PC-9 (cell line): ENCODE measurements at regions not wholly inside any gene's neighbourhood (a gene's known extent, or its start where the extent isn't known, plus 50 kb on each side); places are given as distances from the start of the nearest gene placed in this dataset.
"Not testable (repeated sequence)": the region's sequence is repeated elsewhere in the genome, so short reads cannot be mapped to it uniquely, and the experiment has no call there.

ENCODE experiments used
- BruUV-seq: library from RNA; stranded (reverse); fragments of 400-500 nt; replicated peaks from 2 replicates; lab custom pipeline; 2021; lab: Mats Ljungman, UMichigan
- CTCF ChIA-PET: fragments of 300-600 bp; sonication (Branson Sonifier 250); formaldehyde crosslinking; loops from one replicate; lab custom pipeline; 2022; ENCODE audit warnings: antibody characterized with exemption; lab: Charles Lee
- POLR2A ChIA-PET: fragments of 300-600 bp; sonication (Branson Sonifier 250); formaldehyde crosslinking; loops from one replicate; lab custom pipeline; 2022; ENCODE audit warnings: antibody characterized with exemption; ENCODE audit not compliant: unreplicated experiment; lab: Charles Lee
- DNase-seq, 2 experiments: peaks; one replicate each; pipeline versions ENCODE4 v3.0.0 to v3.0.0-alpha.2; 2015 to 2022; ENCODE audit warnings: mixed read lengths in 1 of 2
- H2AFZ ChIP-seq: fragments of 200-600 bp; sonication (generic); 2 replicates; pipeline ENCODE4 v1.8.1; 2017; ENCODE audit warnings: antibody characterized with exemption
- H3F3A ChIP-seq: fragments of 200-600 bp; sonication (generic); 2 replicates; pipeline ENCODE4 v1.8.1; 2017; ENCODE audit warnings: antibody characterized with exemption, mild to moderate bottlenecking, low read depth; ENCODE audit not compliant: insufficient read depth
- H3K27ac ChIP-seq: fragments of 200-600 bp; sonication (generic); 2 replicates; pipeline ENCODE4 v1.6.1; 2016; ENCODE audit warnings: mixed run types
- H3K27me3 ChIP-seq: fragments of 200-600 bp; sonication (generic); 2 replicates; pipeline ENCODE4 v1.6.1; 2016; ENCODE audit warnings: low read depth, mixed run types; ENCODE audit not compliant: insufficient read depth
- H3K36me3 ChIP-seq: fragments of 200-600 bp; sonication (generic); 2 replicates; pipeline ENCODE4 v1.6.1; 2016; ENCODE audit warnings: low read depth, mixed run types
- H3K4me1 ChIP-seq: fragments of 200-600 bp; sonication (generic); replicated peaks from 2 replicates; pipeline ENCODE4 v1.6.1; 2016; ENCODE audit warnings: mixed run types; ENCODE audit not compliant: insufficient read depth
- H3K4me2 ChIP-seq: fragments of 200-600 bp; sonication (generic); 2 replicates; pipeline ENCODE4 v1.6.1; 2017; ENCODE audit warnings: mixed run types
- H3K4me3 ChIP-seq: fragments of 200-600 bp; sonication (generic); 2 replicates; pipeline ENCODE4 v1.6.1; 2016; ENCODE audit warnings: mixed run types
- H3K79me2 ChIP-seq: fragments of 200-600 bp; sonication (generic); 2 replicates; pipeline ENCODE4 v1.6.1; 2017; ENCODE audit warnings: low read depth, mixed run types
- H3K9me2 ChIP-seq: fragments of 200-600 bp; sonication (generic); 2 replicates; pipeline ENCODE4 v1.8.1; 2017; ENCODE audit warnings: mild to moderate bottlenecking; ENCODE audit not compliant: insufficient read depth
- H3K9me3 ChIP-seq: fragments of 200-600 bp; sonication (generic); 2 replicates; pipeline ENCODE4 v1.8.1; 2016; ENCODE audit warnings: low read depth; ENCODE audit not compliant: insufficient read depth
- H4K20me1 ChIP-seq: fragments of 200-600 bp; sonication (generic); 2 replicates; pipeline ENCODE4 v1.8.1; 2017; ENCODE audit not compliant: insufficient read depth
- EZH2 ChIP-seq: fragments of 200-600 bp; sonication (generic); IDR thresholded peaks from 2 replicates; pipeline ENCODE4 v1.8.0; 2017; ENCODE audit warnings: antibody characterized with exemption, low read depth
- intact Hi-C: fragments of 100-400 bp; cut with micrococcal nuclease; formaldehyde crosslinking; loops from one replicate; pipeline ENCODE4 v1.10.0; 2022; ENCODE audit not compliant: unreplicated experiment
- TF ChIP-seq, protein P1 (sequence below): fragments of 200-600 bp; sonication (generic); conservative IDR thresholded peaks from 2 replicates; pipeline ENCODE4 v1.6.1; 2017; ENCODE audit warnings: mixed run types, antibody characterized with exemption, mild to moderate bottlenecking, moderate library complexity

- CTCF ChIA-PET, H3K4me3 ChIP-seq, POLR2A ChIA-PET, BruUV-seq, DNase-seq, H2AFZ ChIP-seq, H3K9me2 ChIP-seq, H4K20me1 ChIP-seq, H3K4me1 ChIP-seq, H3K36me3 ChIP-seq, H3K27me3 ChIP-seq, H3K4me2 ChIP-seq, H3F3A ChIP-seq, intact Hi-C loops, H3K27ac ChIP-seq, H3K79me2 ChIP-seq: not testable (repeated sequence)
- peaks cover 40% of the 10 kb centered on the region for H3K9me3 ChIP-seq
Observed at GRCh38 chr6:121798126-121798525, 362.7 kb downstream of the GJA1 start.

GRCh38 chr6:121799574-121799973 is 364.1 kb downstream of the GJA1 start:
- Histone ChIP-seq H3K4me3 (no peak overlapping the region), H3K9me2 (no peaks in the 10 kb centered on the region), H3K4me2 (no peak overlapping the region), H3K79me2 (no peaks in the 10 kb centered on the region), H3K36me3 (no peaks in the 10 kb centered on the region), H3K4me1 (no peaks in the 10 kb centered on the region; the same call in 1 of the 2 replicates), H3K27ac (no peak overlapping the region), H3K27me3 (no peaks in the 10 kb centered on the region), H4K20me1 (no peaks in the 10 kb centered on the region), H2AFZ (no peak overlapping the region), H3F3A (no peaks in the 10 kb centered on the region), H3K9me3 (peaks cover 40% of the 10 kb centered on the region)
- ChIA-PET CTCF (no interaction called here), POLR2A (no interaction called here)
- DNase-seq: no peak
- TF ChIP-seq EZH2: no peak
- TF ChIP-seq, protein P1, sequence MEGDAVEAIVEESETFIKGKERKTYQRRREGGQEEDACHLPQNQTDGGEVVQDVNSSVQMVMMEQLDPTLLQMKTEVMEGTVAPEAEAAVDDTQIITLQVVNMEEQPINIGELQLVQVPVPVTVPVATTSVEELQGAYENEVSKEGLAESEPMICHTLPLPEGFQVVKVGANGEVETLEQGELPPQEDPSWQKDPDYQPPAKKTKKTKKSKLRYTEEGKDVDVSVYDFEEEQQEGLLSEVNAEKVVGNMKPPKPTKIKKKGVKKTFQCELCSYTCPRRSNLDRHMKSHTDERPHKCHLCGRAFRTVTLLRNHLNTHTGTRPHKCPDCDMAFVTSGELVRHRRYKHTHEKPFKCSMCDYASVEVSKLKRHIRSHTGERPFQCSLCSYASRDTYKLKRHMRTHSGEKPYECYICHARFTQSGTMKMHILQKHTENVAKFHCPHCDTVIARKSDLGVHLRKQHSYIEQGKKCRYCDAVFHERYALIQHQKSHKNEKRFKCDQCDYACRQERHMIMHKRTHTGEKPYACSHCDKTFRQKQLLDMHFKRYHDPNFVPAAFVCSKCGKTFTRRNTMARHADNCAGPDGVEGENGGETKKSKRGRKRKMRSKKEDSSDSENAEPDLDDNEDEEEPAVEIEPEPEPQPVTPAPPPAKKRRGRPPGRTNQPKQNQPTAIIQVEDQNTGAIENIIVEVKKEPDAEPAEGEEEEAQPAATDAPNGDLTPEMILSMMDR: no peak
- BruUV-seq: no TSS peak
- intact Hi-C loops: no loop called here

DNA sequence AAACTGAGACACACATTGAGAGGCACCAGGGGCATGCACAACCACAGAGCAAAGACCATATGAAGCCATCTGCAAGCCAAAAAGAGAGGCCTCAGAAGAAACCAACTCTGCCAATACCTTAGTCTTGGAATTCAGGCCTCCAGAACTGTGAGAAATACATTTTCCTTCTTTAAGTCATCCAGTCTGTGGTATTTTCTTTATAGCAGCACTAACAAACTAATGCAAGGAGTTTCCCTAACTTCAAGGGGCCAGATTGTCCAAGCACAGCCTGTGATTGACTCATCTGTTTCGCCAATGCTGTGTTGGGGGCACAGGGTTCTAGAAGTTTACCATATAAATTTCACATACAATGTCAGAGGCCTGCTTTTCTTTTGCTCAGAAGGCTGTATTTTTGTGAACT is 364.6 kb downstream of the GJA1 start:
- no peak overlapping the region for H2AFZ ChIP-seq
- no peak overlapping the region for H3K4me3 ChIP-seq
- no peak overlapping the region for H3K27ac ChIP-seq
- no peaks in the 10 kb centered on the region for H3K27me3 ChIP-seq
- no peaks in the 10 kb centered on the region for H3K79me2 ChIP-seq
- no peaks in the 10 kb centered on the region for H3K36me3 ChIP-seq
- no peak overlapping the region for H3K4me2 ChIP-seq
- TF ChIP-seq, protein P1: no peak
- ChIA-PET CTCF (no interaction called here), POLR2A (no interaction called here)
- no peaks in the 10 kb centered on the region for H3F3A ChIP-seq
- DNase-seq: no peak
- H3K4me1 ChIP-seq: no peaks in the 10 kb centered on the region
- H4K20me1 ChIP-seq: no peaks in the 10 kb centered on the region
- H3K9me3 ChIP-seq: peaks cover 40% of the 10 kb centered on the region
- intact Hi-C loops: no loop called here
- no TSS peak for BruUV-seq
- H3K9me2 ChIP-seq: no peaks in the 10 kb centered on the region

DNA sequence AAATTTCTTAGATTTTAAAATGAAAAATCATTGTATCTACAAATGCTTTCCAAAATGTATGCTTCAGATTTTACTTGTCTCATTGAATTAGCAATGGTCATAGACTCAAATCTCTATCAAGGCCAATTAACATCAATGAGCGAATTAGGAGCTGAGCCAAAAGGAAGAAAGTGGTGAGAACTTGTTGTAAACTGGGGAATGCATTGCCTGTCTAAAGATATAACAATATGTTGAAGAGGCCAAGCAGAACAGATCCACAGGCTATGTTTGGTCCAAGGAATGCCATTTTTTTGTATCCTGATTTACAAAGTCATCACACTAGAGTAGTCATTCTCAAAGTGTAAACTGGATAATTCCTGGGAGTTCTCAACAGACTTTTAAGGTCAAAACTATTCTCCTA is 370.7 kb downstream of the GJA1 start:
- H3K79me2 ChIP-seq: no peaks in the 10 kb centered on the region
- H3K36me3 ChIP-seq: no peaks in the 10 kb centered on the region
- H3K4me2 ChIP-seq: no peak overlapping the region
- no peaks in the 10 kb centered on the region for H3K27me3 ChIP-seq
- no peaks in the 10 kb centered on the region for H3F3A ChIP-seq
- no peak overlapping the region for H3K27ac ChIP-seq
- H3K4me3 ChIP-seq: no peak overlapping the region
- peaks cover 8% of the 10 kb centered on the region for H3K9me2 ChIP-seq
- no TSS peak for BruUV-seq
- H2AFZ ChIP-seq: no peak overlapping the region
- H3K4me1 ChIP-seq: peaks cover 12% of the 10 kb centered on the region
- intact Hi-C loops: no loop called here
- no peaks in the 10 kb centered on the region for H4K20me1 ChIP-seq
- TF ChIP-seq, protein P1: no peak
- no peak for TF ChIP-seq EZH2
- DNase-seq: no peak
- POLR2A ChIA-PET: no interaction called here
- CTCF ChIA-PET: interaction anchor here (0.7 kb wide), 1 partner anchor 270 kb away, joined by 3 read pairs; no protein-coding TSS in a partner anchor
- peaks cover 9% of the 10 kb centered on the region for H3K9me3 ChIP-seq
